DND-41 (cell line): ENCODE measurements at regions not wholly inside any gene's neighbourhood (a gene's known extent, or its start where the extent isn't known, plus 50 kb on each side); places are given as distances from the start of the nearest gene placed in this dataset.

Experiments used
- CTCF ChIP-seq: IDR thresholded peaks from 2 replicates; pipeline ENCODE4 v1.5.1; 2012; ENCODE audit warnings: borderline replicate concordance, low read length, moderate library complexity, mild to moderate bottlenecking; ENCODE audit not compliant: poor library complexity, severe bottlenecking; ENCODE audit errors: extremely low read depth
- EZH2 ChIP-seq: IDR thresholded peaks from 3 replicates; pipeline ENCODE4 v1.6.1; 2012; ENCODE audit warnings: borderline replicate concordance, low read depth, mild to moderate bottlenecking, moderate library complexity, low read length, inconsistent platforms; ENCODE audit not compliant: severe bottlenecking

GRCh38 chr15:38667890-38668850 lies 103.6 kb upstream of the RASGRP1 start:
- TF ChIP-seq EZH2 (no peak), CTCF (no peak)
